Lower lobe of right lung (tissue), 2 donors: ENCODE measurements at regions not wholly inside any gene's neighbourhood (a gene's known extent, or its start where the extent isn't known, plus 50 kb on each side); places are given as distances from the start of the nearest gene placed in this dataset.

Experiments used
- ATAC-seq, 2 donors: fragments of 200-7000 bp; cut with Tn5 transposase; one replicate each; pipeline ENCODE4 v1.9.1; 2020 to 2022; ENCODE audit warnings: mild to moderate bottlenecking in 2 of 2, moderate library complexity in 2 of 2
- DNase-seq: peaks from one replicate; pipeline ENCODE4 v3.0.0-alpha.2; 2020
- H3K27ac ChIP-seq: fragments of 200-600 bp; one replicate; pipeline ENCODE4 v1.8.0; 2022
- H3K27me3 ChIP-seq: fragments of 200-600 bp; one replicate; pipeline ENCODE4 v1.8.0; 2022; ENCODE audit warnings: low read depth
- H3K36me3 ChIP-seq: fragments of 200-600 bp; one replicate; pipeline ENCODE4 v1.8.0; 2022; ENCODE audit warnings: mild to moderate bottlenecking
- H3K4me1 ChIP-seq: fragments of 200-600 bp; one replicate; pipeline ENCODE4 v1.8.0; 2022
- H3K4me3 ChIP-seq: fragments of 200-600 bp; one replicate; pipeline ENCODE4 v1.8.0; 2022; ENCODE audit warnings: mild to moderate bottlenecking
- H3K9me3 ChIP-seq: fragments of 200-600 bp; one replicate; pipeline ENCODE4 v1.8.0; 2022
- intact Hi-C: fragments of 100-400 bp; cut with DNase I; formaldehyde crosslinking; loops from one replicate; pipeline ENCODE4 v1.11.0; 2022
- TF ChIP-seq, protein P1 (sequence below): fragments of 200-600 bp; IDR thresholded peaks from one replicate; pipeline ENCODE4 v1.8.0; 2022; ENCODE audit warnings: antibody characterized with exemption, mild to moderate bottlenecking
- donor health status: DM: no; HTN: yes; CAD: no; lungs with severe emphysema.

DNA sequence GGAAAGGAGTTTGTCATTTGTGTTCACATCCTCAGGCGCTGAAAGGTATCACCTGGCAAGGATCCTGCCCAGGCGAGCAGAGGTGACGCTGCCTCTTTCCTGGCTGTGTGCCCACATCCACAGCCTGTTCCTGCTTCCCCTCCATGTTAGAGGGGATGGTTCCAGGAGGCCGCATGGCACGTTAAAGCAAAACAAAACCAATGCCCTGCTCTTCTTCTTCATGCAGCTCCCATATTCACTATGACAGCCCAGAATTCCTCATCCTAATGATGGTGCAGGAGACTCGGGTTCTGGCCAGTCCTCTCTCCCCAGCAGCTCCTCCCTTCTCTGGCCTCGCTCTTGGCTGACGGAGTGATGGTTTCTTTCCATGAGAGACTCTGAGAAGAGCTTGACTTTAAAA lies 678.5 kb upstream of the ANKRD30A start:
- no peak overlapping the region for H3K4me3 ChIP-seq
- TF ChIP-seq, protein P1, sequence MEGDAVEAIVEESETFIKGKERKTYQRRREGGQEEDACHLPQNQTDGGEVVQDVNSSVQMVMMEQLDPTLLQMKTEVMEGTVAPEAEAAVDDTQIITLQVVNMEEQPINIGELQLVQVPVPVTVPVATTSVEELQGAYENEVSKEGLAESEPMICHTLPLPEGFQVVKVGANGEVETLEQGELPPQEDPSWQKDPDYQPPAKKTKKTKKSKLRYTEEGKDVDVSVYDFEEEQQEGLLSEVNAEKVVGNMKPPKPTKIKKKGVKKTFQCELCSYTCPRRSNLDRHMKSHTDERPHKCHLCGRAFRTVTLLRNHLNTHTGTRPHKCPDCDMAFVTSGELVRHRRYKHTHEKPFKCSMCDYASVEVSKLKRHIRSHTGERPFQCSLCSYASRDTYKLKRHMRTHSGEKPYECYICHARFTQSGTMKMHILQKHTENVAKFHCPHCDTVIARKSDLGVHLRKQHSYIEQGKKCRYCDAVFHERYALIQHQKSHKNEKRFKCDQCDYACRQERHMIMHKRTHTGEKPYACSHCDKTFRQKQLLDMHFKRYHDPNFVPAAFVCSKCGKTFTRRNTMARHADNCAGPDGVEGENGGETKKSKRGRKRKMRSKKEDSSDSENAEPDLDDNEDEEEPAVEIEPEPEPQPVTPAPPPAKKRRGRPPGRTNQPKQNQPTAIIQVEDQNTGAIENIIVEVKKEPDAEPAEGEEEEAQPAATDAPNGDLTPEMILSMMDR, result no peak
- DNase-seq (no peak), ATAC-seq (no peak)
- H3K27ac ChIP-seq, result no peak overlapping the region
- H3K9me3 ChIP-seq, result no peaks in the 10 kb centered on the region
- intact Hi-C loops, result no loop called here
- H3K27me3 ChIP-seq, result no peaks in the 10 kb centered on the region
- H3K4me1 ChIP-seq, result peaks cover 3% of the 10 kb centered on the region
- no peaks in the 10 kb centered on the region for H3K36me3 ChIP-seq

DNA sequence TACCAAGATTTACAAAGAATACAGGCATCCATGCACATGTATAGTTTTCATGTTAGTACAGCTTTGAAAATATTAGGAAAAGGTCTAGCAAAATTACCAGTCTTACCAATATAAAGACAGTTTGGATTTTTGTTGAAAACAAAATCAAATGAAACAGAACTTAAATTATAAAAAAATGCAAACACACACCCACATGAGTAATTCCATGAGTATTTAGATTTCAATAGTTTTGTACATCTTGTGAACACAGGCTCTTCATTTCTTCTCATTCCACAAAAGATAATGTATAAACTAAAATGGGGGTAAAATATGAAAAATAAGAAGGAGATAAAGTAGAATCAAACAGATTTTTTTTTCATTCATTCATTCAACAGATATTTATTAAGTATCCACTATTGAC lies 682.2 kb upstream of the ANKRD30A start:
- Histone ChIP-seq H3K4me3 (no peak overlapping the region), H3K9me3 (no peaks in the 10 kb centered on the region), H3K27ac (no peak overlapping the region), H3K27me3 (no peaks in the 10 kb centered on the region), H3K4me1 (no peaks in the 10 kb centered on the region), H3K36me3 (no peaks in the 10 kb centered on the region)
- TF ChIP-seq, protein P1, result no peak
- ATAC-seq, result no peak
- intact Hi-C loops, result no loop called here
- DNase-seq, result no peak

DNA sequence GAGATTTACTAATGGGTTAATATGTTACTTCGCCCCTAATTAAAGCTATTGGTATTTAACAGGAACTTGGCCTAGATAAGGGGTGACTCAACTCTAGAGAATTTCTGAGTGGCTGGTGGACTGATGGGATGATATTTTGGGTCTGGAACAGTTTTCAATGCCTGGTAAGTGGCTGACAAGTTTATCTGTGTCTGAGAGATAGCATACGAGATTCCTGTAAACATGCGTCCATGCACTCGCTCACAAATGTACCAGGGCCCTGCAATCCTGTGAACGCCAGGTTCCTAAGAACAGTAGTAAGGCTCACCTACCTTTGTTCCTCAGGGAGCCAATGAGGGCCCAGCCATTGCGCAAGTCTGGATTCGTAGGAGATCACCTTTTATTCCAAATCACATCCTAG lies 683.8 kb upstream of the ANKRD30A start:
- Histone ChIP-seq H3K4me1 (no peaks in the 10 kb centered on the region), H3K27me3 (no peaks in the 10 kb centered on the region), H3K4me3 (no peak overlapping the region), H3K9me3 (no peaks in the 10 kb centered on the region), H3K27ac (no peak overlapping the region), H3K36me3 (no peaks in the 10 kb centered on the region)
- TF ChIP-seq, protein P1, result no peak
- intact Hi-C loops, result no loop called here
- DNase-seq (no peak), ATAC-seq (no peak)

DNA sequence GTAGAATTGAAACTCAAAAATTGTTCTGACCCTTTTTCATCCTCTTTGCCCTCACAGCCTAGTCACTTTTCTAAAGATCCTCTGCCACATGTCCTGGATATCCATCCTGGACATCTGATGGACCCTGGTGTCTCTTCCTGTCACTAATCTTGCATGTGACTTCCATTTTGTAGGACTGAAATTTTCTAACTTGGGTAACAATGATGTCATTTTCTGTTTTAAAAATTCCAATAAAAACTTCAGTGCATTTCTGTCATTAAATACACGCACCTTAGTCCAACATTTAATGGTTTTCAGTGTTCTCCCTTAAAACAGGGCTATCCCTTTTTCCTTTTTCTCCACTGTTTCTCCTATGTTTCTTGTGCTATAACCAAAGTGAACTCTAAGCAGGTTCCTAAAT lies 684.9 kb upstream of the ANKRD30A start:
- TF ChIP-seq, protein P1, result no peak
- Histone ChIP-seq H3K27ac (no peak overlapping the region), H3K4me3 (no peak overlapping the region), H3K36me3 (no peaks in the 10 kb centered on the region), H3K4me1 (no peaks in the 10 kb centered on the region), H3K9me3 (no peaks in the 10 kb centered on the region), H3K27me3 (no peaks in the 10 kb centered on the region)
- DNase-seq (no peak), ATAC-seq (no peak)
- intact Hi-C loops, result no loop called here

DNA sequence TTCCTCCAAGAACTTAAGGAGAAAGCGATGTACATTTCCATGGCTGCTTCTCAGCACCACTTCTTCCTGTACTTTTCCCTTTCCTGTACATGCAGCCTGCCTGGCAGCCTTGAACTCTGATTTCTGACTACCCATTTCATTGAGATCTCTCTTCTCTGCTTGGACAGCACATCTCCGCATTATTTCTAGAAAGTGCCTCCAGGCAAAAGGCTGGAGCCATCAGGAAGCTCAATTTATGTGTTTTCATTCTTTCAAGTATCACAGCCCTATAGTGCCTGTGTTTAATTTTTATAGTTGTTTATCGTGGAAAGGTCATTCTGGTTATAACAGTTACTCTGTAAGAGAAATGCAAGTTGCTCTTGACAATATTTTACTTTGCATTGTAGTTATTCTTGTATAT lies 688.0 kb upstream of the ANKRD30A start:
- Histone ChIP-seq H3K9me3 (no peaks in the 10 kb centered on the region), H3K27me3 (no peaks in the 10 kb centered on the region), H3K4me1 (no peaks in the 10 kb centered on the region), H3K4me3 (no peak overlapping the region), H3K36me3 (no peaks in the 10 kb centered on the region), H3K27ac (no peak overlapping the region)
- TF ChIP-seq, protein P1, result no peak
- no peak for DNase-seq
- intact Hi-C loops, result no loop called here
- no peak for ATAC-seq

DNA sequence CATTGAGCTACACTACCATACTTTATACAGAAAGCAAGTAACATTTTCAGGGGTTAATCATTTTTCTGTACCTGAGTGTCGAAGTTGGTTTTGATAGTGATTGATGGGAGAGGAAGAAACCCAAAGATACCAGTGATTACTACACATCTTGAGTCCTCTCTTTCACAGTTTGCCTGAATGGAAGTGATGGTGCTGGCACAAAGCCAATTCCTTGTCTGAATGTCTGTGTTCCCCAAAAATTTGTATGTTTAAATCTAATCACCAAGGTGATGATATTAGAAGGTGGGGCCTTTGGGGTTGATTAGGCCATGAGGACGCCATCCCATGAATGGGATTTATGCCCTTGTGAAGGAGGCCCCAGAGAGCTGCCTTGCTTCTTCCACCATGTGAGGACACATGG lies 696.9 kb upstream of the ANKRD30A start:
- no peak overlapping the region for H3K27ac ChIP-seq
- DNase-seq (no peak), ATAC-seq (no peak)
- H3K4me3 ChIP-seq, result no peak overlapping the region
- intact Hi-C loops, result no loop called here
- no peaks in the 10 kb centered on the region for H3K36me3 ChIP-seq
- TF ChIP-seq, protein P1, result no peak
- H3K4me1 ChIP-seq, result no peaks in the 10 kb centered on the region
- no peaks in the 10 kb centered on the region for H3K9me3 ChIP-seq
- no peaks in the 10 kb centered on the region for H3K27me3 ChIP-seq
